HepG2 (cell line): ENCODE measurements at regions not wholly inside any gene's neighbourhood (a gene's known extent, or its start where the extent isn't known, plus 50 kb on each side); places are given as distances from the start of the nearest gene placed in this dataset.

Experiments
- AHR ChIP-seq: IDR thresholded peaks from 2 replicates; pipeline ENCODE4 v1.6.1; 2018; ENCODE audit warnings: missing genetic modification reagents, missing compliant biosample characterization
- BRCA1 ChIP-seq: sonication (generic); formaldehyde crosslinking; IDR thresholded peaks from 2 replicates; pipeline ENCODE4 v1.4.0; 2020; ENCODE audit warnings: missing genetic modification reagents
- CC2D1A ChIP-seq: sonication (generic); formaldehyde crosslinking; IDR thresholded peaks from 2 replicates; pipeline ENCODE4 v1.8.1; 2023; ENCODE audit warnings: mild to moderate bottlenecking, missing genetic modification reagents
- CHD2 ChIP-seq: IDR thresholded peaks from 2 replicates; pipeline ENCODE4 v1.6.1; 2011; ENCODE audit warnings: low read depth, low read length, improper control_type of control experiment
- CREM ChIP-seq, 2 experiments: sonication (generic) in 1 of 2; formaldehyde crosslinking in 1 of 2; IDR thresholded peaks; 2 replicates each; pipeline versions ENCODE4 v1.4.0 to v1.6.1; 2016 to 2020; ENCODE audit warnings: antibody characterized with exemption in 1 of 2, mild to moderate bottlenecking in 1 of 2, missing genetic modification reagents in 1 of 2
- EED ChIP-seq: sonication (generic); formaldehyde crosslinking; IDR thresholded peaks from 2 replicates; pipeline ENCODE4 v1.5.0; 2020; ENCODE audit warnings: mild to moderate bottlenecking, missing genetic modification reagents
- FOXK2 ChIP-seq: fragments of 450-650 bp; IDR thresholded peaks from 2 replicates; pipeline ENCODE4 v1.6.1; 2016
- HOXA9 ChIP-seq: sonication (generic); formaldehyde crosslinking; IDR thresholded peaks from 2 replicates; pipeline ENCODE4 v1.8.1; 2022; ENCODE audit warnings: missing genetic modification reagents, mild to moderate bottlenecking, moderate library complexity, borderline replicate concordance
- KDM5A ChIP-seq: fragments of 200-600 bp; sonication (generic); IDR thresholded peaks from 2 replicates; pipeline ENCODE4 v1.7.0; 2018; ENCODE audit warnings: antibody characterized with exemption, mild to moderate bottlenecking, low read length, borderline replicate concordance
- KDM6A ChIP-seq: IDR thresholded peaks from 2 replicates; pipeline ENCODE4 v1.6.1; 2016; ENCODE audit warnings: low read depth
- MED1 ChIP-seq: sonication (generic); formaldehyde crosslinking; IDR thresholded peaks from 2 replicates; pipeline ENCODE4 v1.4.0; 2020; ENCODE audit warnings: missing genetic modification reagents
- MTF2 ChIP-seq: sonication (generic); formaldehyde crosslinking; IDR thresholded peaks from 2 replicates; pipeline ENCODE4 v1.5.0; 2020; ENCODE audit warnings: missing genetic modification reagents, borderline replicate concordance
- NCOA1 ChIP-seq: sonication (generic); formaldehyde crosslinking; IDR thresholded peaks from 2 replicates; pipeline ENCODE4 v1.9.0; 2021; ENCODE audit warnings: missing genetic modification reagents
- NFYB ChIP-seq: sonication (generic); formaldehyde crosslinking; IDR thresholded peaks from 2 replicates; pipeline ENCODE4 v1.4.0; 2020; ENCODE audit warnings: missing genetic modification reagents
- POLR2AphosphoS5 ChIP-seq: IDR thresholded peaks from 2 replicates; pipeline ENCODE4 v1.6.1; 2012; ENCODE audit warnings: low read depth, low read length
- POLR2G ChIP-seq: fragments of 200-400 bp; formaldehyde crosslinking; IDR thresholded peaks from 2 replicates; pipeline ENCODE4 v1.6.1; 2018; ENCODE audit warnings: mild to moderate bottlenecking, low read depth, low read length, moderate library complexity
- RNF2 ChIP-seq: fragments of 450-650 bp; conservative IDR thresholded peaks from 2 replicates; pipeline ENCODE4 v1.6.1; 2016; ENCODE audit warnings: low read depth
- SAP130 ChIP-seq: IDR thresholded peaks from 2 replicates; pipeline ENCODE4 v1.6.1; 2016; ENCODE audit warnings: low read depth
- TEAD3 ChIP-seq: optimal IDR thresholded peaks from 2 replicates; pipeline ENCODE3; 2016; ENCODE audit warnings: borderline replicate concordance
- TGIF2 ChIP-seq: IDR thresholded peaks from 2 replicates; pipeline ENCODE4 v1.6.1; 2016; ENCODE audit warnings: control low read depth, missing compliant biosample characterization
- U2AF2 ChIP-seq: fragments of 200-400 bp; formaldehyde crosslinking; IDR thresholded peaks from 2 replicates; pipeline ENCODE4 v1.6.1; 2017; ENCODE audit warnings: low read depth, mild to moderate bottlenecking, low read length
- ZNF775 ChIP-seq: sonication (generic); formaldehyde crosslinking; IDR thresholded peaks from 2 replicates; pipeline ENCODE4 v1.4.0; 2020; ENCODE audit warnings: missing genetic modification reagents, mild to moderate bottlenecking, moderate library complexity, borderline replicate concordance
- TF ChIP-seq, protein P1 (sequence below): sonication (generic); formaldehyde crosslinking; IDR thresholded peaks from 2 replicates; pipeline ENCODE4 v1.4.0; 2020; ENCODE audit warnings: missing genetic modification reagents, borderline replicate concordance
- TF ChIP-seq, protein P2 (sequence below): sonication (generic); formaldehyde crosslinking; IDR thresholded peaks from 2 replicates; pipeline ENCODE4 v1.5.0; 2020; ENCODE audit warnings: missing genetic modification reagents
- TF ChIP-seq, protein P3 (sequence below): sonication (generic); formaldehyde crosslinking; IDR thresholded peaks from 2 replicates; pipeline ENCODE4 v1.5.0; 2020; ENCODE audit warnings: missing genetic modification reagents
- TF ChIP-seq, protein P4 (sequence below): IDR thresholded peaks from 2 replicates; pipeline ENCODE4 v1.6.1; 2016; ENCODE audit warnings: missing compliant biosample characterization, missing genetic modification reagents, borderline replicate concordance
- TF ChIP-seq, protein P5 (sequence below): sonication (generic); formaldehyde crosslinking; IDR thresholded peaks from 2 replicates; pipeline ENCODE4 v1.4.0; 2020; ENCODE audit warnings: missing genetic modification reagents
- TF ChIP-seq, protein P6 (sequence below): sonication (generic); formaldehyde crosslinking; IDR thresholded peaks from 2 replicates; pipeline ENCODE4 v1.4.0; 2020; ENCODE audit warnings: missing genetic modification reagents

- peak; percentile 83 for TF ChIP-seq NFYB (CRISPR knock-in tag)
- no peak for TF ChIP-seq POLR2G
- no peak for TF ChIP-seq RNF2
- TF ChIP-seq POLR2AphosphoS5: no peak
- TF ChIP-seq MTF2 (CRISPR knock-in tag): no peak
- no peak for TF ChIP-seq TGIF2 (CRISPR knock-in tag)
- no peak for TF ChIP-seq FOXK2
- TF ChIP-seq, protein P1, sequence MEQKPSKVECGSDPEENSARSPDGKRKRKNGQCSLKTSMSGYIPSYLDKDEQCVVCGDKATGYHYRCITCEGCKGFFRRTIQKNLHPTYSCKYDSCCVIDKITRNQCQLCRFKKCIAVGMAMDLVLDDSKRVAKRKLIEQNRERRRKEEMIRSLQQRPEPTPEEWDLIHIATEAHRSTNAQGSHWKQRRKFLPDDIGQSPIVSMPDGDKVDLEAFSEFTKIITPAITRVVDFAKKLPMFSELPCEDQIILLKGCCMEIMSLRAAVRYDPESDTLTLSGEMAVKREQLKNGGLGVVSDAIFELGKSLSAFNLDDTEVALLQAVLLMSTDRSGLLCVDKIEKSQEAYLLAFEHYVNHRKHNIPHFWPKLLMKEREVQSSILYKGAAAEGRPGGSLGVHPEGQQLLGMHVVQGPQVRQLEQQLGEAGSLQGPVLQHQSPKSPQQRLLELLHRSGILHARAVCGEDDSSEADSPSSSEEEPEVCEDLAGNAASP (CRISPR knock-in tag): no peak
- TF ChIP-seq, protein P2, sequence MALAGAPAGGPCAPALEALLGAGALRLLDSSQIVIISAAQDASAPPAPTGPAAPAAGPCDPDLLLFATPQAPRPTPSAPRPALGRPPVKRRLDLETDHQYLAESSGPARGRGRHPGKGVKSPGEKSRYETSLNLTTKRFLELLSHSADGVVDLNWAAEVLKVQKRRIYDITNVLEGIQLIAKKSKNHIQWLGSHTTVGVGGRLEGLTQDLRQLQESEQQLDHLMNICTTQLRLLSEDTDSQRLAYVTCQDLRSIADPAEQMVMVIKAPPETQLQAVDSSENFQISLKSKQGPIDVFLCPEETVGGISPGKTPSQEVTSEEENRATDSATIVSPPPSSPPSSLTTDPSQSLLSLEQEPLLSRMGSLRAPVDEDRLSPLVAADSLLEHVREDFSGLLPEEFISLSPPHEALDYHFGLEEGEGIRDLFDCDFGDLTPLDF (CRISPR knock-in tag): peak; percentile 41; the same call in 1 of the 2 replicates
- peak; percentile 71 for TF ChIP-seq SAP130
- no peak for TF ChIP-seq U2AF2
- TF ChIP-seq KDM6A (CRISPR knock-in tag): no peak
- TF ChIP-seq, protein P3, sequence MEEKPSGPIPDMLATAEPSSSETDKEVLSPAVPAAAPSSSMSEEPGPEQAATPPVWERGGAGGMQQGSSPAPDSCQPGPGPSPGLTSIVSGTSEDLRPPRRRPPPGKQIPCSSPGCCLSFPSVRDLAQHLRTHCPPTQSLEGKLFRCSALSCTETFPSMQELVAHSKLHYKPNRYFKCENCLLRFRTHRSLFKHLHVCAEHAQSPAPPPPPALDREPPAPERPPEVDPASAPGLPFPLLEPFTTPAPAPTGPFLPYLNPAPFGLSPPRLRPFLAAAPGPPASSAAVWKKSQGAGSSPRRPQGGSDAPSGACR (CRISPR knock-in tag): 0 out of 2 replicates have a peak, but pooled peaks have one; percentile 17
- TF ChIP-seq, protein P4, sequence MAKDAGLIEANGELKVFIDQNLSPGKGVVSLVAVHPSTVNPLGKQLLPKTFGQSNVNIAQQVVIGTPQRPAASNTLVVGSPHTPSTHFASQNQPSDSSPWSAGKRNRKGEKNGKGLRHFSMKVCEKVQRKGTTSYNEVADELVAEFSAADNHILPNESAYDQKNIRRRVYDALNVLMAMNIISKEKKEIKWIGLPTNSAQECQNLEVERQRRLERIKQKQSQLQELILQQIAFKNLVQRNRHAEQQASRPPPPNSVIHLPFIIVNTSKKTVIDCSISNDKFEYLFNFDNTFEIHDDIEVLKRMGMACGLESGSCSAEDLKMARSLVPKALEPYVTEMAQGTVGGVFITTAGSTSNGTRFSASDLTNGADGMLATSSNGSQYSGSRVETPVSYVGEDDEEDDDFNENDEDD (CRISPR knock-in tag): peak; percentile 72; the same call in 1 of the 2 replicates
- no peak for TF ChIP-seq MED1
- no peak for TF ChIP-seq HOXA9 (CRISPR knock-in tag)
- TF ChIP-seq KDM5A: 0 out of 2 replicates have a peak, but pooled peaks have one; percentile 33
- TF ChIP-seq NCOA1: no peak
- TF ChIP-seq, protein P5, sequence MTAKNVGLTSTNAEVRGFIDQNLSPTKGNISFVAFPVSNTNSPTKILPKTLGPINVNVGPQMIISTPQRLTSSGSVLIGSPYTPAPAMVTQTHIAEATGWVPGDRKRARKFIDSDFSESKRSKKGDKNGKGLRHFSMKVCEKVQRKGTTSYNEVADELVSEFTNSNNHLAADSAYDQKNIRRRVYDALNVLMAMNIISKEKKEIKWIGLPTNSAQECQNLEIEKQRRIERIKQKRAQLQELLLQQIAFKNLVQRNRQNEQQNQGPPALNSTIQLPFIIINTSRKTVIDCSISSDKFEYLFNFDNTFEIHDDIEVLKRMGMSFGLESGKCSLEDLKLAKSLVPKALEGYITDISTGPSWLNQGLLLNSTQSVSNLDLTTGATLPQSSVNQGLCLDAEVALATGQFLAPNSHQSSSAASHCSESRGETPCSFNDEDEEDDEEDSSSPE: peak; percentile 83
- TF ChIP-seq EED (CRISPR knock-in tag): no peak
- TF ChIP-seq, protein P6, sequence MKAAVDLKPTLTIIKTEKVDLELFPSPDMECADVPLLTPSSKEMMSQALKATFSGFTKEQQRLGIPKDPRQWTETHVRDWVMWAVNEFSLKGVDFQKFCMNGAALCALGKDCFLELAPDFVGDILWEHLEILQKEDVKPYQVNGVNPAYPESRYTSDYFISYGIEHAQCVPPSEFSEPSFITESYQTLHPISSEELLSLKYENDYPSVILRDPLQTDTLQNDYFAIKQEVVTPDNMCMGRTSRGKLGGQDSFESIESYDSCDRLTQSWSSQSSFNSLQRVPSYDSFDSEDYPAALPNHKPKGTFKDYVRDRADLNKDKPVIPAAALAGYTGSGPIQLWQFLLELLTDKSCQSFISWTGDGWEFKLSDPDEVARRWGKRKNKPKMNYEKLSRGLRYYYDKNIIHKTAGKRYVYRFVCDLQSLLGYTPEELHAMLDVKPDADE (CRISPR knock-in tag): no peak
- TF ChIP-seq CC2D1A (CRISPR knock-in tag): no peak
- TF ChIP-seq BRCA1 (CRISPR knock-in tag): no peak
- TF ChIP-seq CREM (IDR thresholded peaks at IDR 0.05): 0 out of 2 replicates have a peak, but pooled peaks have one; percentile 5
- no peak for TF ChIP-seq CREM (CRISPR knock-in tag; IDR thresholded peaks at IDR 0.05)
- TF ChIP-seq CHD2: no peak
- TF ChIP-seq TEAD3 (CRISPR knock-in tag): no peak
- no peak for TF ChIP-seq AHR (CRISPR knock-in tag)
- no peak for TF ChIP-seq ZNF775
Observed at GRCh38 chr6:26250698-26251044, 114.3 kb upstream of the BTN3A2 start (continued).
